ENCODE measurements at regions not wholly inside any gene's neighbourhood (a gene's known extent, or its start where the extent isn't known, plus 50 kb on each side); places are given as distances from the start of the nearest gene placed in this dataset.

DNA sequence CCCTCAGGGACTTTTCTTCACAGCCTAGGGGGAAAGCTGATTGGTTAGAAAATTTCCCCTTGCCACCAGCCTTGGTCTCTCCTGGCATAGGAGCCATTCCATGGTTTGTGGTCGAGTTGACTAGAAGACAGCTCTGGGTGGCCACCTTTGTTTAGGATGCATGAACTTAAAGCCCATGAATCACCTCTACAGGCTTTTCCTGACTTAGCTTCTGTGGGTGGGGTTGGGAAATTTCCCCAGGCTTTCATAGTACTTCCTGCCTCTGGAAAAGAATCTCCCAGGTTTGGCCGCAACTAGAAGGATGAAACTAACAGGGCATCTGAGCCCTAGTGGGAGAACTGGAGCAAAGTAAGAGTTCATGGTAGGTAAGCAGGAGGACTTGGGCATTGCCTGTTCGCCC is 72.6 kb downstream of the SNRPE start:
- BruUV-seq (replicated peaks), result no TSS peak
- Histone ChIP-seq H3K4me3 (replicated peaks in 1 of 3; ENCODE audit: insufficient read depth in 1 of 3, low read depth in 1 of 3, low read length in 3 of 3) (no peak overlapping the region), H3K9ac (replicated peaks; ENCODE audit: extremely low read depth, insufficient read depth, low read length) (no peak overlapping the region), H2AFZ (ENCODE audit: low read depth, low read length) (no peak overlapping the region), H3K9me3 (replicated peaks; ENCODE audit: control insufficient read depth, insufficient read depth, low read length) (no peaks in the 10 kb centered on the region), H3K36me3 (ENCODE audit: control insufficient read depth in 2 of 2, extremely low read depth in 1 of 2, insufficient read depth in 2 of 2, low read length in 2 of 2) (no peaks in the 10 kb centered on the region), H4K20me1 (replicated peaks; ENCODE audit: control insufficient read depth, extremely low read depth, insufficient read depth, low read length) (no peaks in the 10 kb centered on the region), H3K9me1 (replicated peaks; ENCODE audit: control insufficient read depth, extremely low read depth, insufficient read depth, low read length) (no peaks in the 10 kb centered on the region), H3K4me1 (ENCODE audit: control insufficient read depth, extremely low read depth, insufficient read depth, low read length) (no peaks in the 10 kb centered on the region), H3K4me2 (ENCODE audit: insufficient read depth, low read length) (no peak overlapping the region), H3K27ac (ENCODE audit: insufficient read depth, low read depth, low read length) (no peak overlapping the region), H3K79me2 (ENCODE audit: control insufficient read depth, insufficient read depth, low read length) (no peaks in the 10 kb centered on the region), H3K27me3 (ENCODE audit: control insufficient read depth in 2 of 2, insufficient read depth in 2 of 2, low read length in 2 of 2) (peaks cover 4 to 13% of the 10 kb centered on the region in 2 experiments)
- ChIA-PET POLR2A (interaction anchor here (0.6 kb wide), 1 partner anchor 337 kb away, joined by 3 read pairs; no protein-coding TSS in a partner anchor), CTCF (interaction anchor here (1.2 to 2.8 kb wide), 3 partner anchors 11 to 195 kb away, joined by 6 to 12 read pairs (median 10); no protein-coding TSS in a partner anchor)
- intact Hi-C loops (cut with micrococcal nuclease), result no loop called here
- TF ChIP-seq JUN (IDR thresholded peaks at IDR 0.05; ENCODE audit: borderline replicate concordance, insufficient read depth, insufficient read length, low read depth) (no peak), GATA2 (IDR thresholded peaks at IDR 0.05; ENCODE audit: insufficient read depth, insufficient read length, low read depth, low read length) (no peak), POLR2A (IDR thresholded peaks at IDR 0.05; ENCODE audit: low read depth, low read length) (no peak), MYC (IDR thresholded peaks at IDR 0.05; ENCODE audit: low read depth, low read length) (no peak), POLR2AphosphoS5 (IDR thresholded peaks at IDR 0.05; ENCODE audit: insufficient read depth, low read depth, low read length) (no peak), EZH2 (IDR thresholded peaks at IDR 0.05; ENCODE audit: borderline replicate concordance, low read depth, low read length, severe bottlenecking) (no peak), FOS (IDR thresholded peaks at IDR 0.05; ENCODE audit: borderline replicate concordance, insufficient read depth, low read length) (no peak)
- TF ChIP-seq, protein P1, sequence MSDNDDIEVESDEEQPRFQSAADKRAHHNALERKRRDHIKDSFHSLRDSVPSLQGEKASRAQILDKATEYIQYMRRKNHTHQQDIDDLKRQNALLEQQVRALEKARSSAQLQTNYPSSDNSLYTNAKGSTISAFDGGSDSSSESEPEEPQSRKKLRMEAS (IDR thresholded peaks at IDR 0.05; ENCODE audit: insufficient read depth, insufficient read length), result no peak
- FAIRE-seq, result no peak
- dilution Hi-C loops (cut with MboI; ENCODE audit: extremely low pct_ligation_motif_present, low sequenced_read_pairs), result no loop called here
- DNase-seq (ENCODE audit: low read depth, low spot score), result no peak

DNA sequence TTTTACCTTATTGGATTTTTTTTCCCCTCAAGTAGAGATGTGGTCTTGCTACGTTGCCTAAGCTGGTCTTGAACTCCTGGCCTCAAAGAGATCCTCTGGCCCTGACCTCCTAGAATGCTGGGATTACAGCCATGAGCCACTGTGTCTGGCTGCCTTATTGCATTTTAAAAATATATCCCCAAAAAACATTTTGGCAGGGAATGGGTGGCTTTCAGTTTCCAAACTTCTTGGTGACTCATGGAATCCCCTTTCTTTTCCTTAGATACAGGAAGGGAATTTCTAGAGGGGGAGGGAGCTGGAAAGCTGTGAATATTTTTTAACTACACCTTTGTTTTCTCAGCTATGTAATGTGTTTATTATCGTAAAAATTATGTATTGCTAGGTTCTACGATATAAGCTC is 73.3 kb downstream of the SNRPE start:
- Histone ChIP-seq H3K27me3 (ENCODE audit: control insufficient read depth in 2 of 2, insufficient read depth in 2 of 2, low read length in 2 of 2) (peaks cover 4 to 14% of the 10 kb centered on the region in 2 experiments), H3K9ac (replicated peaks; ENCODE audit: extremely low read depth, insufficient read depth, low read length) (no peak overlapping the region), H3K9me3 (replicated peaks; ENCODE audit: control insufficient read depth, insufficient read depth, low read length) (no peaks in the 10 kb centered on the region), H3K4me1 (ENCODE audit: control insufficient read depth, extremely low read depth, insufficient read depth, low read length) (no peaks in the 10 kb centered on the region), H3K36me3 (ENCODE audit: control insufficient read depth in 2 of 2, extremely low read depth in 1 of 2, insufficient read depth in 2 of 2, low read length in 2 of 2) (no peaks in the 10 kb centered on the region), H3K4me3 (replicated peaks in 1 of 3; ENCODE audit: insufficient read depth in 1 of 3, low read depth in 1 of 3, low read length in 3 of 3) (no peak overlapping the region), H2AFZ (ENCODE audit: low read depth, low read length) (no peak overlapping the region), H3K9me1 (replicated peaks; ENCODE audit: control insufficient read depth, extremely low read depth, insufficient read depth, low read length) (no peaks in the 10 kb centered on the region), H3K4me2 (ENCODE audit: insufficient read depth, low read length) (no peak overlapping the region), H4K20me1 (replicated peaks; ENCODE audit: control insufficient read depth, extremely low read depth, insufficient read depth, low read length) (no peaks in the 10 kb centered on the region), H3K79me2 (ENCODE audit: control insufficient read depth, insufficient read depth, low read length) (no peaks in the 10 kb centered on the region), H3K27ac (ENCODE audit: insufficient read depth, low read depth, low read length) (no peak overlapping the region)
- no peak for DNase-seq (ENCODE audit: low read depth, low spot score)
- intact Hi-C loops (cut with micrococcal nuclease), result no loop called here
- ChIA-PET CTCF (interaction anchor here (0.9 to 2.8 kb wide), 5 partner anchors 10 to 195 kb away, joined by 3 to 12 read pairs (median 6); no protein-coding TSS in a partner anchor), POLR2A (interaction anchor here (0.6 kb wide), 1 partner anchor 337 kb away, joined by 3 read pairs; no protein-coding TSS in a partner anchor)
- dilution Hi-C loops (cut with MboI; ENCODE audit: extremely low pct_ligation_motif_present, low sequenced_read_pairs), result no loop called here
- no TSS peak for BruUV-seq (replicated peaks)
- no peak for FAIRE-seq
- no peak for TF ChIP-seq POLR2A (IDR thresholded peaks at IDR 0.05; ENCODE audit: low read depth, low read length)
